Dermis blood vessel endothelial cell (primary cell): ENCODE measurements at regions not wholly inside any gene's neighbourhood (a gene's known extent, or its start where the extent isn't known, plus 50 kb on each side); places are given as distances from the start of the nearest gene placed in this dataset.
"Not testable (repeated sequence)": the region's sequence is repeated elsewhere in the genome, so short reads cannot be mapped to it uniquely, and the experiment has no call there.

ENCODE experiments used
- DNase-seq: peaks from one replicate; pipeline ENCODE4 v3.0.0; 2010

- peak; percentile 16 for DNase-seq
These were observed 347.4 kb upstream of the PTBP2 start for GRCh38 chr1:96374076-96374762.

DNA sequence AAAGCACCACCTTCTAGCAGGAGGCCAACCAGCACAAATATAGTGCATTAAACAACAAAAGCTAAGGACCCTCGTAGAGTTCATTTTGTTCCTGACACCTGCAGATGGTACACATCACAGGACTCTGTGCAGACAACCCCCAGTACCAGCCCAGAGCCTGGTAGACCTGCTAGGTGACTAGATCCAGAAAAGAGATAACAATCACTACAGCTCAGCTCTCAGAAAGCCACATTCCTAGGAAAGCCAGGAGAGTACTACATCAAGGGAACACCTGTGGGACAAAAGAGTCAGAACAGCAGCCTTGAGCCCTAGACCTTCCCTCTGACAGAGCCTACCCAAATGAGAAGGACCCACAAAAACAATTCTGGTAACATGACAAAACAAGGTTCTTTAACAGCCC lies 344.7 kb upstream of the PTBP2 start:
- DNase-seq: no peak

DNA sequence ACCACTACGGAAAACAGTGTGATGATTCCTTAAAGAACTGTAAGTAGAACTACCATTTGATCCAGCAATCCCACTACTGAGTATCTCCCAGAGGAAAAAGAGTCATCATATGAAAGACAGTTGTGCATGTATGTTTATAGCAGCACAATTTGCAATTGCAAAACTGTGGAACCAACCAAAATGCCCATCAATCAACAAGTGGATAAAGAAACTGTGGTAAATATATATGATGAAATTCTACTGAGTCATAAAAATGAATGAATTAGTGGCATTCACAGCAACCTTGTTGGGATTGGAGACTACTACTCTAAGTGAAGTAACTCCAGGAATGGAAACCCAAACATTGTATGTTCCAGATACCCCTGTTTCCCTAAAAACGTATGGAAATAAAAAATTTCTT lies 337.0 kb upstream of the PTBP2 start:
- no peak for DNase-seq

- peak; percentile 12 for DNase-seq
These were observed 333.8 kb upstream of the PTBP2 start for GRCh38 chr1:96387785-96388184.

- peak; percentile 98 for DNase-seq
These were observed 332.9 kb upstream of the PTBP2 start for GRCh38 chr1:96388421-96389310.

GRCh38 chr1:96400089-96400488 lies 321.5 kb upstream of the PTBP2 start:
- no peak for DNase-seq

GRCh38 chr1:96409087-96409486 lies 312.5 kb upstream of the PTBP2 start:
- DNase-seq: no peak

- DNase-seq: peak; percentile 7
These were observed 311.9 kb upstream of the PTBP2 start for GRCh38 chr1:96409689-96410088.

DNA sequence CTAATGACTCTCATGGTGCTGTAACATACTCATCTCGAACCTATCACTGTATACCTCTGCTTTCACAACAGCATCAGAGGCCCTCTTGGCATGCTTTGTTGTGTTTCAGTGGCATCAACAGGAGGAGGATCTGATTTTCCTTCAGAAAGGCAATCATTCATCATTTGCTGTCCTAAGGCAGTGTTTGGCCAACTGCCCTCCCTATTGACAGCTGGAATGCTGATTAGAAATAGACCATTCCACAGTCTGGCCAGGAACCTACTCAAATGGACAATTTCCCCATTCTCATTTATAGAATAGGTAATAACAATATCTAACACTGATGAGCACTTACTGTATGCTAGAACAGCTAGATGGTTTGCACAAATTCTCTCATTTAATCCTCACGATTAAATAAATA lies 310.6 kb upstream of the PTBP2 start:
- no peak for DNase-seq

DNA sequence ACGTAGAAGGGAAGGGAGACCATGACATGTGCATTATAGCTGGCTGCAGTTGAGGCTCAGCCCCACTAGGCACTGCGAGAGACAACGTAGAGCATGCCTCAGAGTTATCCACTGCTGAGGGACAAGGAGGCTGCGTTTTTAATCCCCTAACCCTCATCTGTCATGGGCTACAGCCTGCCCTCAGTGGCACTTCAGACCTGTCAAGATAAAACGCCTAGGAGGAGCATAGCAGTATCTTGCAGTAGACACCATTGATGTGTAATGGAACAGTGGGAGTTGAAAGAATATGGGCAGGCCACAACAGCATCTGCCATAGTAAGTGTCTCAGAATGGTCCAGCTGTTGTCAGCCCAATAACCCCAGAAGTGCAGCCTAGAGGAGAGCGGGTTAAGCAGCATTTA lies 307.0 kb upstream of the PTBP2 start:
- no peak for DNase-seq

DNA sequence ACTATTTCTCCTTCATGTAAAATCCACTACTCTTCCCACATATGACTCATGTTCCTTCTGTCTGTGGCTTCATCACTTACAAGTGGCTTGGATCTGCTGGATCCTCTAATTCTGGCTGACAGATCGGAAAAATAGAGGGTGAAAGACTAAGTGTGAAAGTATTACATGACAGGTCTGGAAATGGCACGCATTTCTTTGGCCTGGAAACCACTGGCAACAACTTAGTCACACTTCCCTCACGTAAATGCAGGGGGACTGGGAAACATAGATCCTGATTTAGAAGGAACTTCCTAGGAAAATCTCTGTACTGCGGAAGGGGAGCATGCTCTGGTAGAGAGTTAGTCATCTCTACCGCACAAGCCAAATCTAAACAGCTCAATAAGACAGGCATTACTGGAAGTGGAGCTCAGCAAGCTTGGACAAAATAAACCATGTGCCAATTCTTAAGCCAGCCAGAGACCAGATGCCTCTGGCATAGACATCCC lies 305.4 kb upstream of the PTBP2 start:
- DNase-seq: peak; percentile 93

DNA sequence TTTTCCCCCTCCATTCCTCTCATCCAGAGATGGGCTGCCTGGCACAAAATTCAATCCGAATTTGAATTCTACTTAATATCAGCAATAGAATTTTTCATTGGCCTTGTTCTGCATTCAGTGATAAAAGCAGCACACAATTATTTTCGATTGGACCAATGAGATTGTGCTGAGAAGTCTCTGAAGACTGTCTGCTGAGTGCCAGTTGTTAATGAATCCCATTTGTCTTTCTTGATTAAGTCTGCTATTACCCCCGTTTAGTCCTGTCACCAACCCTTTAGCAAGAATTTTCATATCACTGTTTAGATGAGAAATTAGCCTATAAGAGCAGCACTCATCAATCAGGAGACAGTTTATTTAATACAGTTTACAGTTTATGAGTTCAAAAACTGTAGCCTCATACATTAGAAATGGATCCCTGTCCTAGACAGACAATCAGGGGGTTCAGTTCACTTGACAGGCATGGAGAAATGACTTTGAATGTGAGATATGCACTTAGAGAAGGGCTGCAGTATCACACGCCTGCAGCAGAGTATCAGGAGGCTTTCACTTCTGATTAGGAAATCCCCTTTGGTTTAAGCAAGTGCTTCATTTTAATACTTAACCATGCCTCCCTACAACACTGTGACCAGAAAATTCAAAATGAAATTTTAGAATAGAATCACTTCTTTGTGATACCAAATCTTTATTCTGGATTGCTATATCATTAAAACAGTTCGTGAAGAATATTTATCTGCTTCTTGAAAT lies 304.7 kb upstream of the PTBP2 start:
- DNase-seq: peak; percentile 21

GRCh38 chr1:96418969-96419368 lies 302.6 kb upstream of the PTBP2 start:
- peak; percentile 12 for DNase-seq

GRCh38 chr1:96424877-96425276 lies 296.7 kb upstream of the PTBP2 start:
- DNase-seq: no peak

- DNase-seq: no peak
These were observed 296.0 kb upstream of the PTBP2 start for GRCh38 chr1:96425382-96426129.

DNA sequence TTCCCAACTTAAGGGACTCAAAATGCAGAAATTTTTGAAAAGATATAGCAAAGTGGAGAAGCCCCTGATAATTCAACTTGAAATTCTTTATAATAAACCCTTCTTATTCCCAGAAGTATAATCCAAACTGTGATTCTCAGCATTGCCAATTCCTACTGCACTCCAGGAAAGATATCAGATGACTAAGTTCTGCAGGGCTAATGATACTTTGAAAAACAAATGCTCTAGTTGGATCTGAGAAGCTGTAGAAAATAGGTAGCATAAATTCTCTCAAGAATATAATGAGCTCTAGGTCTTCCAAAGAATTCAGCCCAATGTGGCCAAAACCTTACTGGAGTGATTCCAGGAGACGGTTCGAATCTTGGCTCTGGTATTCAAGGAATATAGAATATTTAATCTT lies 294.0 kb upstream of the PTBP2 start:
- DNase-seq: no peak

DNA sequence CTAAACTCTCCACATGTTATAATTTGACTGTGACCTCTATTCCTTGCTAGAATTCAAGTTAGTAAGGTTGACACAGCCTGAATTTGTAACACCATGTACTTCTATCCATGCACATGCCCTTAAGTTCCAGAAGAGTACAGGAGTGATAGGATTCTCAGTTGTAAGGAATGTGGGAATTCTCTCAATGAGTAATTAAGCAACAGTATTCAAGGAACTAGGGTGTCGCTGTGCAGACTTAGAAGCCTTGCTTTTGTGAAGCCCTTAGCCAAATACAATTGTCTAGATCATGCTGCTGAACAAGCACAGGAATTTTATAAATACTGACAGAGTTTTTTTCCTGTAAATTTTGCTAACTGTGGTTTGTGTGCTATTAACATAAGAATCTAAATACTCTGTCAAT lies 276.3 kb upstream of the PTBP2 start:
- DNase-seq: no peak

- DNase-seq: no peak
These were observed 257.5 kb upstream of the PTBP2 start for GRCh38 chr1:96464066-96464465.

GRCh38 chr1:96464522-96464921 lies 257.1 kb upstream of the PTBP2 start:
- no peak for DNase-seq

DNA sequence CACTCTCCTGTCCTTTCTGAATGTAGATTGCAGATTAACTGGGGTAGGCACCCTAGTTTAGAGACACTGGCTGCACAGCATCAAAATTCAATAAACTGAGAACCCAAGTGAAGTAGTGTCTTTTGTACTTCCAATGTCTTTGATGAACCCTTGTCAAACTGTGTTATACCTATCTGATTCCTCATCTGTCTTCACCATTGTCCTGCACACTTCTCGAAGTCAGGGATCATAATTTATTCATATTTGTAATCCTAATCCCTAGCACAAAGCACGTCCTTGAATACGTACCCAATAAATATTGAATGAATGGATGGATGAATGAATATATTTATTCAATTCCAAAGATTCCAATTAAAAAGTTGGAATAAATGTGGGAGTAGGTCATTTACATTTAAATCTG lies 256.6 kb upstream of the PTBP2 start:
- DNase-seq: no peak

DNA sequence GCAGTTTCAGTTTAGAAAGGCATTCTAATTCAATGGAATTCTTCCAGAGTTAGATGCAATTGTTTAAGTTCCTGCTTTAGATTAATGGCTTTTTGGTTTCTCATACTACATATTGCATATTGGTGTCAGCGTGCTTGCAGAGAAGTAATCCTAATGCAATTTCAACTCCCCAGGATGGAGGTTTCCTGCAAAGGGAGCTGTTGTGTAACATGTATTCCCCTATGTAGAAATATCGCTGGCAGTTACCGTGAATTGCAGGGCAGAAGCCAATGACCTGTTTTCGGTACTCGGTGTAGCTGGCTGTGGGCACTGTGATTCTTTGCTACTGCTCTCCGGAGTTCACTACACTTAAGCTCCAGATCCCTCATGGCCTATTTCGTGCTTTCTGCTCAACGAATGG lies 256.1 kb upstream of the PTBP2 start:
- DNase-seq: no peak

GRCh38 chr1:96466842-96467241 lies 254.7 kb upstream of the PTBP2 start:
- DNase-seq: no peak

DNA sequence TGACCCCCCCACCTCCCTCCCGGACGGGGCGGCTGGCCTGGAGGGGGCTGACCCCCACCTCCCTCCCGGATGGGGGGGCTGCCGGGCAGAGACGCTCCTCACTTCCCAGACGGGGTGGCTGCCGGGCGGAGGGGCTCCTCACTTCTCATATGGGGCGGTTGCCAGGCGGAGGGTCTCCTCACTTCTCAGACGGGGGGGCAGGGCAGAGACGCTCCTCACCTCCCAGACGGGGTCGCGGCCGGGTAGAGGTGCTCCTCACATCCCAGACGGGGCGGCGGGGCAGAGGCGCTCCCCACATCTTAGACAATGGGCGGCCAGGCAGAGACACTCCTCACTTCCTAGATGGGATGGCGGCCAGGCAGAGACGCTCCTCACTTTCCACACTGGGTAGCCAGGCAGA lies 251.9 kb upstream of the PTBP2 start:
- not testable (repeated sequence) for DNase-seq
